Activated T-cell treated with anti-CD3 and anti-CD28 coated beads, Interleukin-2, amount 50 U/mL, for 24 hours (primary cell): ENCODE measurements at regions not wholly inside any gene's neighbourhood (a gene's known extent, or its start where the extent isn't known, plus 50 kb on each side); places are given as distances from the start of the nearest gene placed in this dataset.
A peak's percentile ranks its signal among the peaks of the same experiment; 100 is the strongest.

Experiments
- DNase-seq: peaks from one replicate; pipeline ENCODE4 v3.0.0-alpha.2; 2020
- H3K27ac Mint-ChIP-seq: 2 replicates; pipeline ENCODE4 v1.8.0; 2020; ENCODE audit warnings: mild to moderate bottlenecking, mixed read lengths
- H3K27me3 Mint-ChIP-seq: 2 replicates; pipeline ENCODE4 v1.8.0; 2020; ENCODE audit warnings: mixed read lengths
- H3K36me3 Mint-ChIP-seq: 2 replicates; pipeline ENCODE4 v1.8.0; 2020; ENCODE audit warnings: low read depth, mixed read lengths
- H3K4me1 Mint-ChIP-seq: 2 replicates; pipeline ENCODE4 v1.8.0; 2020; ENCODE audit warnings: low read depth, mixed read lengths
- H3K4me3 Mint-ChIP-seq: 2 replicates; pipeline ENCODE4 v1.8.0; 2020; ENCODE audit warnings: mild to moderate bottlenecking, moderate library complexity, mixed read lengths
- H3K9me3 Mint-ChIP-seq: 2 replicates; pipeline ENCODE4 v1.8.0; 2020; ENCODE audit warnings: mixed read lengths

GRCh38 chr6:111973118-111973761, 80.7 kb upstream of the CCN6 start:
- peak overlapping the region; percentile 68 for H3K4me3 Mint-ChIP-seq
- no peaks in the 10 kb centered on the region for H3K27me3 Mint-ChIP-seq
- peaks cover 74% of the 10 kb centered on the region for H3K4me1 Mint-ChIP-seq
- peak overlapping the region; percentile 94 for H3K27ac Mint-ChIP-seq
- H3K36me3 Mint-ChIP-seq = no peaks in the 10 kb centered on the region
- no peaks in the 10 kb centered on the region for H3K9me3 Mint-ChIP-seq
- DNase-seq = peak; percentile 78

DNA sequence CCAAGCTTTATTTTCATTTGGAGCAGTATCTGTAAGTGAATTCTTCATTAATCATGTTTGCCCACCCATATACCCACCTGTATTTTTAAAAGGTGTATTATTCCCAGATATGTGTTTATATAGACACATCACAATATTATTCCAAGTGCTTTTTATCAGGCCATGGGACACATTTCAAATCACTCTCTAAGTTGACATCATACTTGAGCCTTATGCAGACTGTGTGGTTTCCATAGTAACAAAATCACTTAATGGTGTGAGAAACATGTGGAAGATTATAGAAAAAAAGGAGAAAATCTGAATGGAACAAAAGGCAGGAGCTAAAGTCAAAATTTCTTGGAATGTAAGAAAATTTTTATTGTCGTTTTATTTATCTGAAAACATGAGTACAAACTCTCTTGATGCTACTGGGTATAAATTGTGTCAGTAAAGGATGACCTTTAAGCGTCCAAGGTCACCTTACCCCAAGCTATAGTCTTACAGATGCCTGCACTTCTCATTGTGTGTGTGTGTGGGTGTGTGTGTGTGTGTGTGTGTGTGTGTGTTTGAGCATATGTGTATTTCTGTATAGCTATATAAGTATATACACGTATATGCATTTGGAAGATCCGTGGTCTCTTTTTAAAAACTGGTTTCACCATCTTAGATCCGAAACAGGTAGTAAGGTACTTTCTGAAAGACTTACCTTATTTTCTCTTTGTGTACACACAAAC, 79.8 kb upstream of the CCN6 start:
- no peak for DNase-seq
- Mint-ChIP-seq H3K36me3 (no peaks in the 10 kb centered on the region), H3K4me1 (peaks cover 82% of the 10 kb centered on the region), H3K27ac (peak overlapping the region; percentile 94), H3K4me3 (peak overlapping the region; percentile 68), H3K9me3 (no peaks in the 10 kb centered on the region), H3K27me3 (no peaks in the 10 kb centered on the region)

DNA sequence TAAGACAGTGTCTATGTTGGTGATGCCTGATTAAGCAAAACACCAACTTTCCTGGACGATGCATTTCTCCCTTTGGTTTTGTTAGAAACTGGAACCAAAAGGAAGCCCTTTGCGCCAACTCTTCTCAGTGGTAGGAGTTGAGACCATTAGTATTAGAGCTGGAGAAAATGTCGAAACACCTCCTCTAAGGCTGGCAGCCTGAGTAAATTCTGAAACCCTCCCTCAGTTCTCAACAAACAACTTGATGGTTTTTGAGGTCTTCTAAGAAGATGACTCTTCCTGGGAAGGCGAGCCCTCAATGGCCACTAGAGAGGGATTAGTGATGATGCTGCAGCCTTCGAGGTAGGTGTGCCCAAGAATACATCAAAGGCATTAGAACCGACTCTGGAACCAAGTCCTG, 78.4 kb upstream of the CCN6 start:
- no peaks in the 10 kb centered on the region for H3K9me3 Mint-ChIP-seq
- no peaks in the 10 kb centered on the region for H3K36me3 Mint-ChIP-seq
- no peak overlapping the region for H3K4me3 Mint-ChIP-seq
- no peaks in the 10 kb centered on the region for H3K27me3 Mint-ChIP-seq
- H3K27ac Mint-ChIP-seq = peak overlapping the region; percentile 63
- no peak for DNase-seq
- peaks cover 95% of the 10 kb centered on the region for H3K4me1 Mint-ChIP-seq

DNA sequence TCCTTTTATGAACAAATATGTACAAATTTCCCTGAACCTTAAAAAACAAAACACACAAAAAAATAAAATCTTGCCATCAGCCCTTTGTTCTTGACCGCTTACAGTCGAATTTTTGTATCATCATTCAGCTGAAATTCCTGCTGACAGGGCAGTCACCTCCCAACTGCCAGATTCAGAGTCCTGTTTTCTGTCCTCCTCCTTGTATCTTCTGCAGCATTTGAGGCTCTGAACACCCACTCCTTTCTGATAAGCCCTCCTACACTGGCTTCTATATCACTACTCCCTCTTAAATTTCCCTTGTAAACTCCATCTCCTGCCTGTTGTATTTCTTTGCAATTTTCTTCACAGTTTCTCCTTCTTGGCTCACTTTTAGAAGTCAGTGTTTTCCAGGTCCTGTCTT, 77.8 kb upstream of the CCN6 start:
- Mint-ChIP-seq H3K27me3 (no peaks in the 10 kb centered on the region), H3K27ac (peak overlapping the region; percentile 35), H3K4me1 (peaks cover 96% of the 10 kb centered on the region), H3K4me3 (no peak overlapping the region), H3K36me3 (no peaks in the 10 kb centered on the region), H3K9me3 (no peaks in the 10 kb centered on the region)
- no peak for DNase-seq

- H3K36me3 Mint-ChIP-seq = no peaks in the 10 kb centered on the region
- H3K4me1 Mint-ChIP-seq = peaks cover 87% of the 10 kb centered on the region
- H3K4me3 Mint-ChIP-seq = no peak overlapping the region
- H3K27ac Mint-ChIP-seq = no peak overlapping the region
- no peaks in the 10 kb centered on the region for H3K9me3 Mint-ChIP-seq
- H3K27me3 Mint-ChIP-seq = no peaks in the 10 kb centered on the region
- DNase-seq = no peak
These were observed 75.3 kb upstream of the CCN6 start for GRCh38 chr6:111978532-111979149.

DNA sequence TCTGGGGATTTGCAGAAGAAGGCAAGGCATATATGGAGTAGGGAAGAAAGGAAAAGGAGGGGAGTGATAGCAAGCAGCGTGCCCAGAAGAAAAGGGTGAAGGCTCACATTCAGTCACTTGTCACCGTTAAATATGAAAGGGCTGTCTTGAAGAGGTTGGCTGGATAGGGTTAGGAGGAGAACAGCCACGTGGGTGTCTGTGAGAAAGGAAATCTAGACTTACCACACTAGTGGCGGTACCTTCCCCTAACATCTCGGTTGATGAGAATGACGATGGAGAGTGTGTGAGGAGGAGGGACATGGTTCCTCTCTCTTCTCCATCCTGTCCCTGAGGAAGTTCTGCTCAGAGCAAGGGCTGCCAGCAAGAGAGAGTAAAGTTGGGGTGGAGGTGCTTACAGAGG, 74.3 kb upstream of the CCN6 start:
- H3K27ac Mint-ChIP-seq = peak overlapping the region; percentile 1
- no peaks in the 10 kb centered on the region for H3K27me3 Mint-ChIP-seq
- no peaks in the 10 kb centered on the region for H3K36me3 Mint-ChIP-seq
- DNase-seq = no peak
- peaks cover 87% of the 10 kb centered on the region for H3K4me1 Mint-ChIP-seq
- no peak overlapping the region for H3K4me3 Mint-ChIP-seq
- H3K9me3 Mint-ChIP-seq = no peaks in the 10 kb centered on the region

DNA sequence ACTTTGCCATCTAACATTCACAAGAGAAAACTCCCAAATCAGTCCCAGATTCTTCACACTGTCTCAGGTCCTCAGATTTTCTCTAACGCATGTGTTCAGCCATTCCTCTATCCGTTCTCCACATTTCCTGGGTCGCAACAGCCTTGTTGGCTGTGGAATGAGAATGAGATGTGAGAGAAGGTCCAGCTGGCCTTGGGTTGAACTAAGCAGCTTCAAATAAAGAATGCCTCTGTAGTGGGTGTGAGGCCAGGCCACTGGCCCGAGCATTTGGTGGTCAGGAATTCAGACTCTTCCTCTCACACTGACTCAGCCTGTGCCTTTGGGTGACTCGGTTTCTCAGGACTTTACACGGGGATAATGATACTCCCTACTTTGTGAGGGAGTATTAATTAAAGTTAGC, 73.8 kb upstream of the CCN6 start:
- H3K27me3 Mint-ChIP-seq = no peaks in the 10 kb centered on the region
- no peaks in the 10 kb centered on the region for H3K9me3 Mint-ChIP-seq
- no peak for DNase-seq
- H3K36me3 Mint-ChIP-seq = no peaks in the 10 kb centered on the region
- H3K4me1 Mint-ChIP-seq = peaks cover 87% of the 10 kb centered on the region
- no peak overlapping the region for H3K27ac Mint-ChIP-seq
- H3K4me3 Mint-ChIP-seq = no peak overlapping the region

DNA sequence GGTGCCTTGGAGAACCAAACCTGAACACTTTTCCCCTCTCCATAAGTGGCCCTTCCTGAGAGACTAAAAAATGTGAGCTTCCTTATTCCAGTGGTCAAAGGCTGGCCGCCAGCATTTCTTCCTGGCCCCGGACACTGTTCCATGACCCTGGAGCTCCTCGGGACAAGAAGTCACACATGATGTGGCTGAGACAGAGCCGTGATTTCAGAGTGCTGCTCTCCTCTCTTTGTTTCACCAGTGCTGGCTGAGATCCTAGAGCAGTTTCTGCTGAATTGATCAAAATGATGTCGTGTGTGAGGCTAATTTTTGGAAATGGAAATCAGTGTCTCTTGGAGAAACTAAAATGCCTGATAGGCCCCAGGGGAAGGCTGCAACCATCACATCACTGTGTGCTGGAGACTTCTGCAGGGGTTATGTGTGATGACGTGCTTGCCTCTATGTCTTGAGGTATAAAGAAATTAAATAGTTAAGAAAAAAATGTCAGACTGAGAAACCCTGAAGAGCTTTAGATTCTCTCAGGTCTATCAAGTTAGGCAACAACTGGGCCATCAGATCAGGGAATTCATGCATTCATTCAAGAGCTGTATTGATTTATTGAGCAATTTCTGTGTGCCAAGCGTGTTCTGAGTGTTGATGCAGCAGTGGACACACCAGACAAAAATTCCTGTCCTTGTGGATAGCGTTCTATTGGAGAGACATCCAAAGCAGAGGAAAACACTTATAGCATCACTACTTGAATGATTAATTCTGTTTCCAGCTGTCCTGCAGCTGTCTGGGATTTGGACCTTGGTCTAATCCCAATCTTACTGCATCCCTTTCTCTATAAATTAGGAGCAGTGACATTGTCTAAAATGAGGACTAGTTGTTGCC, 72.7 kb upstream of the CCN6 start:
- H3K27me3 Mint-ChIP-seq = no peaks in the 10 kb centered on the region
- DNase-seq = no peak
- H3K4me1 Mint-ChIP-seq = peaks cover 87% of the 10 kb centered on the region
- no peak overlapping the region for H3K4me3 Mint-ChIP-seq
- H3K27ac Mint-ChIP-seq = no peak overlapping the region
- H3K9me3 Mint-ChIP-seq = no peaks in the 10 kb centered on the region
- no peaks in the 10 kb centered on the region for H3K36me3 Mint-ChIP-seq

DNA sequence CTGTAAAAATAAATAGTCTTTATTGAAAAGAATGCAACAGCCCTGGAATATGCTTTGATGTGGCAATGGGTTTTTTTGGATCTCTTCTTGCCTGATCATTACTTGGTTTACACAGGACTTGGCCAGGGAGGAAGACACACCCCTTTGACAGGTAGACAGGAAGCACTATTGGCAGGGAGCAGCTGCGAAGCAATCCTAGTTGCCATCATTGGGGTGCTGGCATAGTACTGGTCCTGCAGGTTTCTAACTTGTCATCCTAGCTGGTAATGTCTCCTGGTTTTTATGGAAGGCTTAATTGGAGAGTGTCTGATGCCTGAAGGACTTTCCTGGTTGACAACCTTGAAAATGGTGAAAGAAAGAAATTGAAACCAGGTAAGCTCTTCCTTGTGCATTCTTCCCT, 71.2 kb upstream of the CCN6 start:
- H3K36me3 Mint-ChIP-seq = no peaks in the 10 kb centered on the region
- no peaks in the 10 kb centered on the region for H3K27me3 Mint-ChIP-seq
- H3K4me1 Mint-ChIP-seq = peaks cover 84% of the 10 kb centered on the region
- H3K4me3 Mint-ChIP-seq = no peak overlapping the region
- H3K27ac Mint-ChIP-seq = no peak overlapping the region
- no peak for DNase-seq
- no peaks in the 10 kb centered on the region for H3K9me3 Mint-ChIP-seq

DNA sequence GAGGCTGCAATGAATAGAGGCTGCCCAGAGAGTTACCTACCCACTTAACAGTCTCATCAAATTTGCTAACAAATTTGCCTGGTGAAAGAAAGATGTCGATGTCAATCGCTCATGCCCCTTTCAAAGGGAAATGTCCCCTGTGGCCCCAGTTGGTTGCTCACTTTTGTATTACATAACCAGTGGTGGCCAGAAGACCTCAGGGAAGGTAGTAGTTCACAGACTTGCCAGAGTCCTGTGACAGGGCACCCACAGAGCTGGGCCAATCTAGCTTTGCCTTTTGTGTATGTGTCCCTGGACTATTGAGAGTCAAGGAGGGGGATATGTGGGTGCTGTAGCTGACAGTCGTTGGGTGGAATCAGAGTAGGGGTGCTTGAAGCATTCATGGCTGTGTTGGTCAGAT, 70.7 kb upstream of the CCN6 start:
- H3K9me3 Mint-ChIP-seq = no peaks in the 10 kb centered on the region
- H3K4me3 Mint-ChIP-seq = no peak overlapping the region
- no peaks in the 10 kb centered on the region for H3K27me3 Mint-ChIP-seq
- no peak for DNase-seq
- H3K36me3 Mint-ChIP-seq = no peaks in the 10 kb centered on the region
- H3K4me1 Mint-ChIP-seq = peaks cover 85% of the 10 kb centered on the region
- no peak overlapping the region for H3K27ac Mint-ChIP-seq

- no peaks in the 10 kb centered on the region for H3K9me3 Mint-ChIP-seq
- peaks cover 2% of the 10 kb centered on the region for H3K36me3 Mint-ChIP-seq
- H3K27ac Mint-ChIP-seq = peak overlapping the region; percentile 93
- peaks cover 85% of the 10 kb centered on the region for H3K4me1 Mint-ChIP-seq
- H3K27me3 Mint-ChIP-seq = no peaks in the 10 kb centered on the region
- no peak overlapping the region for H3K4me3 Mint-ChIP-seq
- DNase-seq = no peak
These were observed 69.8 kb upstream of the CCN6 start for GRCh38 chr6:111984081-111984480.

DNA sequence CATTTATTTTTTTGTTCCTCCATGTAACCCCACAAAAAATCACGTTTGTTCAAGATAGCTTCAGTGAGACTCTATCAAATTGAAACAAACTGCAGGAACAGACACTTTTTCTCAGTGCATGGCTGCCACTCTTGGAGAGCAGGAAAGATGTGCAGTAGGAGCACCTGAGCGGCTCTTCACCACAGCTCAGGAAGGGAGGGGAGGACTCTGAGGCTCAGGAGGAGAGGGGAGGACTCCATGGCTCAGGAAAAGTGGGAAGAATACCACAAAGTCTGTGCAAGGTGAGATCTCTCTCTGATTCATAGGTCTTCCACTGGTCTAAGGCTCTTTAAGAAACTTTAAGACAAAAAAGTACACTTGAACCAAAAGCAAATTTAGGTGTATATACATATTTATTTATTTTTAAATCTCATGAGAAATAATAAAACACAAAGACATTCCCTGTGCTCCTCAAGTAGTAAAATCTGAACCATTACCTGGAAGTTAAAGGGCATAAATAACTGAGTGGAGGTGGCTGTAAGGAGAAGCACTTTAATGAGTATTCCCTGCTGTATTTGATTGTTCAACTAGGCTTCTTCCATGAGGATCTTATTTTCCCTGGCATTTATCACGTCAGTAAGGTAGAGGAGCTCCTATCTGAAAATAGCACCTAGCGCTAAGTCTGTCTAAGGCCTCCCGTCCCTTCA, 69.2 kb upstream of the CCN6 start:
- DNase-seq = no peak
- no peaks in the 10 kb centered on the region for H3K27me3 Mint-ChIP-seq
- H3K4me3 Mint-ChIP-seq = no peak overlapping the region
- H3K36me3 Mint-ChIP-seq = peaks cover 2% of the 10 kb centered on the region
- H3K27ac Mint-ChIP-seq = peak overlapping the region; percentile 93
- H3K4me1 Mint-ChIP-seq = peaks cover 86% of the 10 kb centered on the region
- H3K9me3 Mint-ChIP-seq = no peaks in the 10 kb centered on the region

DNA sequence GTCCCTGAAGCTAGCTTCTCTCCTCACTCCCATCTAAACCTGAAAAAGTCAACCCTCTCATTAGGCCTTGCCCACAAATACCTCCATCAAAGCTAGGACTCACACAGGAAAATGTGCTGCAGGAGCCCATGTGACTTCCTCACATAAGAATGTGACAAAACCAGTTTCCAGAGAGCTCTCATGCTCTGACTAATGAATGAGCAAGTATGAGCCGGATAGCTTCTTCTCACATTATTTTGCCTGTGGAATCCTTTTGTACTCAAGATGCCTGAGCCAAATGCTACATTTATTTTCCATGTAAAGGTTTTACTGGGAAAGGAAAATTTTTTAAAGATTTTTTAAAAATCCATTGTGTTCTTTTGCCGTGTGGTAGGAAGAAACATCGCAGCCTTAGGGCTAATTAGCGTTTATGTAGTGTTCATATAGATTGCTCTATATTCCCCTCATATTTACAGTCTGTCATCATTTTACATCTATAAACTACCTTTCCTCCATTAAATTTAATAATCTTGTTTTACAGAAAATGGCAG, 68.6 kb upstream of the CCN6 start:
- H3K4me3 Mint-ChIP-seq = no peak overlapping the region
- peak overlapping the region; percentile 93 for H3K27ac Mint-ChIP-seq
- H3K27me3 Mint-ChIP-seq = no peaks in the 10 kb centered on the region
- H3K9me3 Mint-ChIP-seq = no peaks in the 10 kb centered on the region
- peaks cover 86% of the 10 kb centered on the region for H3K4me1 Mint-ChIP-seq
- H3K36me3 Mint-ChIP-seq = peaks cover 2% of the 10 kb centered on the region
- DNase-seq = no peak

DNA sequence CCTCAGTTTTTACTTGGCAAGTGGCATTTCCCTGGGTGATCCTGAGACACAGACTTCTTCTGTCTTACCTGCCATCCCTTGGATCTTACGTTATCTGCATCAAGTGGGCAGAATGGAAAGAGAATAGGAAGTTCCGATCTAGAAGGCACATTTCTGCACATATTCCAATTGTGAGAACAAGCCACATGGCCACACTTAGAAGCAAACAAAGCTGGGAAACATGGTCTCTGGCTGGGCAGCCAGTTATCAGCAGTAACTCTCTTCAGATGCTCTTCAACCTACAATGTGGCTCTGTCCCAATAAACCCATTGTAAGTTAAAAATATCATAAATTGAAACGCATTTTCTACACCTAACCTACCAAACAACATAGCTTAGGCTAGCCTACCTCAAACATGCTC, 67.3 kb upstream of the CCN6 start:
- H3K27me3 Mint-ChIP-seq = no peaks in the 10 kb centered on the region
- no peak overlapping the region for H3K4me3 Mint-ChIP-seq
- peaks cover 92% of the 10 kb centered on the region for H3K4me1 Mint-ChIP-seq
- no peak for DNase-seq
- H3K9me3 Mint-ChIP-seq = no peaks in the 10 kb centered on the region
- peaks cover 2% of the 10 kb centered on the region for H3K36me3 Mint-ChIP-seq
- peak overlapping the region; percentile 93 for H3K27ac Mint-ChIP-seq
